Epithelial cell of proximal tubule (primary cell): ENCODE measurements at regions not wholly inside any gene's neighbourhood (a gene's known extent, or its start where the extent isn't known, plus 50 kb on each side); places are given as distances from the start of the nearest gene placed in this dataset.

Source experiments
- DNase-seq: peaks from one replicate; pipeline ENCODE4 v3.0.0-alpha.2; 2011; ENCODE audit warnings: low read depth
- H3K4me3 ChIP-seq: 2 replicates; pipeline ENCODE4 v1.5.1; 2011; ENCODE audit warnings: low read depth, mild to moderate bottlenecking, low read length
- CTCF ChIP-seq: conservative IDR thresholded peaks from 2 replicates; pipeline ENCODE4 v1.5.1; 2012; ENCODE audit warnings: low read depth, mild to moderate bottlenecking, low read length

GRCh38 chr5:23405316-23406068, 101.9 kb upstream of the PRDM9 start:
- H3K4me3 ChIP-seq, result no peak overlapping the region
- TF ChIP-seq CTCF, result peak; percentile 32
- no peak for DNase-seq

- H3K4me3 ChIP-seq, result no peak overlapping the region
- no peak for DNase-seq
- TF ChIP-seq CTCF, result no peak
Measured at GRCh38 chr5:23402585-23402984, 104.8 kb upstream of the PRDM9 start.

GRCh38 chr5:23400951-23401350, 106.5 kb upstream of the PRDM9 start:
- H3K4me3 ChIP-seq, result no peak overlapping the region
- no peak for DNase-seq
- TF ChIP-seq CTCF, result no peak

- no peak for DNase-seq
- TF ChIP-seq CTCF, result no peak
Measured at GRCh38 chr5:23396346-23396745, 111.1 kb upstream of the PRDM9 start.

GRCh38 chr5:23389291-23390101, 117.9 kb upstream of the PRDM9 start:
- no peak overlapping the region for H3K4me3 ChIP-seq
- no peak for TF ChIP-seq CTCF

More at GRCh38 chr5:23396346-23396745, 111.1 kb upstream of the PRDM9 start:
- no peak overlapping the region for H3K4me3 ChIP-seq

GRCh38 chr5:23385036-23385435, 122.4 kb upstream of the PRDM9 start:
- H3K4me3 ChIP-seq, result no peak overlapping the region
- no peak for DNase-seq
- no peak for TF ChIP-seq CTCF

More at GRCh38 chr5:23389291-23390101, 117.9 kb upstream of the PRDM9 start:
- no peak for DNase-seq
